SU-DHL-6 (cell line): ENCODE measurements at regions not wholly inside any gene's neighbourhood (a gene's known extent, or its start where the extent isn't known, plus 50 kb on each side); places are given as distances from the start of the nearest gene placed in this dataset.

Experiments used
- H2AFZ ChIP-seq: fragments of 200-600 bp; sonication (generic); 2 replicates; pipeline ENCODE4 v1.6.1; 2014; ENCODE audit warnings: low read depth, mild to moderate bottlenecking, moderate library complexity, mixed read lengths, antibody characterized with exemption, low read length; ENCODE audit not compliant: severe bottlenecking
- H3F3A ChIP-seq: fragments of 200-600 bp; shearing (Covaris generic); 2 replicates; pipeline ENCODE4 v1.6.0; 2016; ENCODE audit warnings: antibody characterized with exemption, mild to moderate bottlenecking; ENCODE audit not compliant: insufficient read depth
- H3K27ac ChIP-seq: fragments of 200-600 bp; sonication (generic); 2 replicates; pipeline ENCODE4 v1.5.1; 2016; ENCODE audit warnings: low read depth, mild to moderate bottlenecking, low read length, moderate library complexity, mixed read lengths
- H3K27me3 ChIP-seq: fragments of 200-600 bp; sonication (generic), shearing (Covaris generic); 2 replicates; pipeline ENCODE4 v1.6.0; 2014; ENCODE audit warnings: mild to moderate bottlenecking, low read length
- H3K36me3 ChIP-seq: fragments of 200-600 bp; sonication (generic); 2 replicates; pipeline ENCODE4 v1.6.1; 2014; ENCODE audit warnings: mild to moderate bottlenecking, low read length, mixed read lengths
- H3K4me2 ChIP-seq: fragments of 300-600, 200-600 bp; shearing (Covaris generic), sonication (generic); 2 replicates; pipeline ENCODE4 v1.6.0; 2014; ENCODE audit warnings: low read length, low read depth, mild to moderate bottlenecking; ENCODE audit not compliant: poor library complexity, severe bottlenecking
- H3K4me3 ChIP-seq: fragments of 200-600 bp; sonication (generic); 2 replicates; pipeline ENCODE4 v1.5.1; 2014; ENCODE audit warnings: antibody characterized with exemption, low read length, mild to moderate bottlenecking, mixed read lengths; ENCODE audit not compliant: insufficient read depth, poor library complexity, severe bottlenecking
- H3K79me2 ChIP-seq: fragments of 200-600 bp; sonication (generic); 2 replicates; pipeline ENCODE4 v1.6.1; 2014; ENCODE audit warnings: mild to moderate bottlenecking, low read length, moderate library complexity; ENCODE audit not compliant: insufficient read depth
- H3K9ac ChIP-seq: fragments of 200-600 bp; sonication (generic); 2 replicates; pipeline ENCODE4 v1.7.0; 2014; ENCODE audit warnings: mild to moderate bottlenecking, low read length
- H3K9me2 ChIP-seq: fragments of 200-600 bp; sonication (generic); replicated peaks from 2 replicates; pipeline ENCODE4 v1.6.1; 2014; ENCODE audit warnings: low read length; ENCODE audit not compliant: insufficient read depth
- H3K9me3 ChIP-seq: fragments of 200-600 bp; sonication (generic); 2 replicates; pipeline ENCODE4 v1.6.1; 2014; ENCODE audit warnings: low read length, mixed read lengths; ENCODE audit not compliant: insufficient read depth
- H4K20me1 ChIP-seq: fragments of 200-600 bp; sonication (generic); 2 replicates; pipeline ENCODE4 v1.6.1; 2014; ENCODE audit warnings: low read depth, mild to moderate bottlenecking, antibody characterized with exemption, low read length, moderate library complexity, mixed read lengths
- CTCF ChIP-seq: fragments of 200-600 bp; sonication (generic); IDR thresholded peaks from one replicate; pipeline ENCODE4 v1.5.1; 2017; ENCODE audit warnings: antibody characterized with exemption, mild to moderate bottlenecking, low read length, moderate library complexity; ENCODE audit not compliant: insufficient read depth, poor library complexity, severe bottlenecking
- EZH2phosphoT487 ChIP-seq: fragments of 200-600 bp; sonication (generic), shearing (Covaris generic); conservative IDR thresholded peaks from 2 replicates; pipeline ENCODE4 v1.6.1; 2018; ENCODE audit warnings: mild to moderate bottlenecking, antibody characterized with exemption, low read length, moderate library complexity, mixed read lengths

GRCh38 chr4:58553031-58553430, 1442.8 kb upstream of the IGFBP7 start:
- H2AFZ ChIP-seq, result no peak overlapping the region
- no peak overlapping the region for H3K9ac ChIP-seq
- H4K20me1 ChIP-seq, result no peaks in the 10 kb centered on the region
- no peak overlapping the region for H3K27ac ChIP-seq
- TF ChIP-seq EZH2phosphoT487 (no peak), CTCF (no peak)
- H3K79me2 ChIP-seq, result no peaks in the 10 kb centered on the region
- no peaks in the 10 kb centered on the region for H3K27me3 ChIP-seq
- H3K9me2 ChIP-seq, result no peaks in the 10 kb centered on the region
- no peaks in the 10 kb centered on the region for H3F3A ChIP-seq
- H3K9me3 ChIP-seq, result no peaks in the 10 kb centered on the region
- H3K4me3 ChIP-seq, result no peak overlapping the region
- H3K36me3 ChIP-seq, result no peaks in the 10 kb centered on the region
- no peak overlapping the region for H3K4me2 ChIP-seq

- H3K9me2 ChIP-seq, result no peaks in the 10 kb centered on the region
These were observed 1441.5 kb upstream of the IGFBP7 start for GRCh38 chr4:58551676-58552075.

GRCh38 chr4:58543465-58543864, 1433.3 kb upstream of the IGFBP7 start:
- H3K27me3 ChIP-seq, result no peaks in the 10 kb centered on the region
- no peaks in the 10 kb centered on the region for H3K9me2 ChIP-seq
- no peaks in the 10 kb centered on the region for H3K9me3 ChIP-seq

More at GRCh38 chr4:58551676-58552075, 1441.5 kb upstream of the IGFBP7 start:
- Histone ChIP-seq H3K79me2 (no peaks in the 10 kb centered on the region), H3K27me3 (no peaks in the 10 kb centered on the region), H3K4me3 (no peak overlapping the region), H3K9me3 (no peaks in the 10 kb centered on the region), H3K36me3 (no peaks in the 10 kb centered on the region), H2AFZ (no peak overlapping the region), H3K9ac (no peak overlapping the region), H3F3A (no peaks in the 10 kb centered on the region), H3K27ac (no peak overlapping the region), H4K20me1 (no peaks in the 10 kb centered on the region), H3K4me2 (no peak overlapping the region)
- TF ChIP-seq EZH2phosphoT487 (no peak), CTCF (no peak)

More at GRCh38 chr4:58543465-58543864, 1433.3 kb upstream of the IGFBP7 start:
- Histone ChIP-seq H3K9ac (no peak overlapping the region), H4K20me1 (no peaks in the 10 kb centered on the region), H3K36me3 (no peaks in the 10 kb centered on the region), H2AFZ (no peak overlapping the region), H3K4me2 (no peak overlapping the region), H3K27ac (no peak overlapping the region), H3F3A (no peaks in the 10 kb centered on the region), H3K79me2 (no peaks in the 10 kb centered on the region), H3K4me3 (no peak overlapping the region)
- TF ChIP-seq EZH2phosphoT487 (no peak), CTCF (no peak)
